Endothelial cell (in vitro differentiated cells): ENCODE measurements at regions not wholly inside any gene's neighbourhood (a gene's known extent, or its start where the extent isn't known, plus 50 kb on each side); places are given as distances from the start of the nearest gene placed in this dataset.

Experiments
- DNase-seq: peaks from one replicate; pipeline ENCODE4 v3.0.0; 2021; ENCODE audit warnings: low spot score
- H3K27ac Mint-ChIP-seq: one replicate; pipeline ENCODE4 v1.8.0; 2021; ENCODE audit warnings: mixed read lengths, inconsistent platforms; ENCODE audit not compliant: unreplicated experiment
- H3K27me3 Mint-ChIP-seq: one replicate; pipeline ENCODE4 v1.8.0; 2021; ENCODE audit warnings: mild to moderate bottlenecking, moderate library complexity, mixed read lengths, inconsistent platforms; ENCODE audit not compliant: unreplicated experiment
- H3K36me3 Mint-ChIP-seq: one replicate; pipeline ENCODE4 v1.8.0; 2021; ENCODE audit warnings: mild to moderate bottlenecking, low read depth, mixed read lengths, inconsistent platforms; ENCODE audit not compliant: unreplicated experiment
- H3K4me1 Mint-ChIP-seq: one replicate; pipeline ENCODE4 v1.8.0; 2021; ENCODE audit warnings: mild to moderate bottlenecking, mixed read lengths, inconsistent platforms; ENCODE audit not compliant: unreplicated experiment
- H3K4me3 Mint-ChIP-seq: one replicate; pipeline ENCODE4 v1.8.0; 2021; ENCODE audit warnings: mild to moderate bottlenecking, mixed read lengths, inconsistent platforms; ENCODE audit not compliant: unreplicated experiment
- H3K9me3 Mint-ChIP-seq: one replicate; pipeline ENCODE4 v1.8.0; 2021; ENCODE audit warnings: mixed read lengths, inconsistent platforms; ENCODE audit not compliant: unreplicated experiment
- CTCF ChIP-seq: fragments of 200-600 bp; sonication (generic); IDR thresholded peaks from one replicate; pipeline ENCODE4 v1.5.0; 2021; ENCODE audit warnings: antibody characterized with exemption; ENCODE audit not compliant: unreplicated experiment

DNA sequence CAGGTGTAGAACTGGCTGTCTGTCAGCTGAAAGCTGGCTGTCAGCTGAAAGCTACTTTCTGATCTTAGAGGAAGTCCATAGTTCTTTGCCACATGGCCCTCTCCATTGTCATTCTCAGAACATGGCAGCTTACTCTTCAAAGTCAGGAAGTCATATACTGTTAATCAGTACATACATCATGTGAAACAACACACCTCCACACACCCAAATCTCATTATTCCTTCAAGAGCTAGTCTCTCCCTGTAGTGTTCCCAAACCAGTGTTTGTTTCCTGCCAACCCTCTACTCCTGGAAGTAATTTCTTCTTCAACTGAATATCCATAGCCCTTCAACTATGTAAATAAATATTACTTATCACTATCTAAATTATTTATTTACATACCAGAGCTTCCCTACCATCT is 58.9 kb downstream of the OR5AK2 start:
- Mint-ChIP-seq H3K4me3 (no peak overlapping the region), H3K27ac (no peak overlapping the region), H3K9me3 (no peaks in the 10 kb centered on the region), H3K4me1 (no peaks in the 10 kb centered on the region), H3K27me3 (peaks cover 2% of the 10 kb centered on the region), H3K36me3 (no peaks in the 10 kb centered on the region)
- TF ChIP-seq CTCF, result no peak
- no peak for DNase-seq

DNA sequence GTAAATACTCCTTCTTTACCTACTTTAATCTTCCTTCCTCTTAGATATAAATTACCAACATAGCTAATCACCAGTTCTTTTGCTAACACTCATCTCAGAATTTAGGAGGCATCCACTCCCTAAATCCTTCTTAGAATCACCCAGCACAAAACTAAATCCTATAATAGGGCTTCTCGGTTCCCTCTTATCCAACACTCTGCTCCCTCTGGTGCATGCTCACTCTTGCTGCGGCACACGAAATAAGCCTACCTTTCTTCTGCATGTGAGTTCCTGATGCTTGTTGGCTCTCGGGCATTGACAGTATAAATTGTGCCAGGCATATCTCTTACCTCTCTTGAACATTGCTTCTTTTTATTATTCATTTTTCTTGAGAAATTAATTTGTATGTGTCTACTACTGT is 61.0 kb downstream of the OR5AK2 start:
- H3K36me3 Mint-ChIP-seq, result no peaks in the 10 kb centered on the region

DNA sequence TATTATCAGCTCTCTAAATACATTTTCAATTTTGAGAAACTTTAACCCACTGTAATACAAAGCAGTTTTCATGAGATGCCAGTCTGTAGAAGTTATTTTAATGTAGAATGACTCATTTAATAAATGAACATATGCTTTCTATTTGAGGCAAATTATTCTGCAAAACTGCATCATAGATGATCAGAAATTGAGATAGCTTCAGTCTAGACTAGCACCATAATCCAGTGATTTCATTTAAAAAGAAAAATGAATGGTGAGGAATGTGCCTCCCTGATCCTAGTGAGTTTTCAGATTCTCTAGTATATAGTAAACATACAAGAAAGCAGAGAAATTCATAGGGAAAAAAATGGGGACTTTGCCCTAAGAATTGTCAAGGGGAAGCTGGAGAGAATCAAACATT is 66.1 kb downstream of the OR5AK2 start:
- H3K27me3 Mint-ChIP-seq, result peaks cover 2% of the 10 kb centered on the region
- no peaks in the 10 kb centered on the region for H3K36me3 Mint-ChIP-seq
- no peak for TF ChIP-seq CTCF
- DNase-seq, result no peak
- H3K27ac Mint-ChIP-seq, result no peak overlapping the region
- no peak overlapping the region for H3K4me3 Mint-ChIP-seq
- no peaks in the 10 kb centered on the region for H3K4me1 Mint-ChIP-seq
- no peaks in the 10 kb centered on the region for H3K9me3 Mint-ChIP-seq

More for the DNA sequence above, 61.0 kb downstream of the OR5AK2 start:
- no peak overlapping the region for H3K27ac Mint-ChIP-seq
- no peaks in the 10 kb centered on the region for H3K4me1 Mint-ChIP-seq
- DNase-seq, result no peak
- H3K4me3 Mint-ChIP-seq, result no peak overlapping the region
- no peak for TF ChIP-seq CTCF
- H3K9me3 Mint-ChIP-seq, result no peaks in the 10 kb centered on the region
- peaks cover 2% of the 10 kb centered on the region for H3K27me3 Mint-ChIP-seq

DNA sequence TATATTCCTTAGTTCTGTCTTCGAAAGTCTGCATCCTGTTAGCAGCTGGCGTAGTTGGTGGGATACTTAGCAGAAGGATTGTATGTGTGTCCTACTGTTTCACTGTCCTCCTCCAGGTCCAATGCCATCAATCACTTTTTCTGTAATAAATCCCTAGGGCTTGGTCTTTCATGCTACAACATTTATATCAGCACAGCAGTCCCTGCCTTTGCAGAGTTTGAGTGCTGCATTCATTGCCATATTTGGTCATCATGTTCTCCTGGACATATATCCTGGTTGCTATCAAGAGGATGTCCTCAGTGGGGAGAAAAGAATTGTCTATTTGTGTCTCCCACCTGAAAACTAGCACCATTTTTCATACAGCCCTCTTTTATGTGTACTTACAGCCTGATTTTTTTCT is 67.0 kb downstream of the OR5AK2 start:
- H3K36me3 Mint-ChIP-seq, result no peaks in the 10 kb centered on the region
- no peak overlapping the region for H3K27ac Mint-ChIP-seq
- H3K9me3 Mint-ChIP-seq, result no peaks in the 10 kb centered on the region
- no peak for DNase-seq
- H3K4me3 Mint-ChIP-seq, result no peak overlapping the region
- TF ChIP-seq CTCF, result no peak
- no peaks in the 10 kb centered on the region for H3K4me1 Mint-ChIP-seq
- H3K27me3 Mint-ChIP-seq, result peaks cover 2% of the 10 kb centered on the region

- peaks cover under 1% of the 10 kb centered on the region for H3K27me3 Mint-ChIP-seq
- no peak for DNase-seq
- TF ChIP-seq CTCF, result no peak
- H3K27ac Mint-ChIP-seq, result no peak overlapping the region
- no peaks in the 10 kb centered on the region for H3K36me3 Mint-ChIP-seq
- no peaks in the 10 kb centered on the region for H3K4me1 Mint-ChIP-seq
- no peak overlapping the region for H3K4me3 Mint-ChIP-seq
- H3K9me3 Mint-ChIP-seq, result no peaks in the 10 kb centered on the region
Measured at GRCh38 chr11:57056735-57057134, 68.0 kb downstream of the OR5AK2 start.
